HG02623 (cell line): ENCODE measurements at regions not wholly inside any gene's neighbourhood (a gene's known extent, or its start where the extent isn't known, plus 50 kb on each side); places are given as distances from the start of the nearest gene placed in this dataset.

Experiments used
- ATAC-seq: cut with Tn5 transposase; IDR thresholded peaks from one replicate; pipeline ENCODE4 v1.9.1; 2021; ENCODE audit warnings: moderate library complexity; ENCODE audit not compliant: unreplicated experiment

DNA sequence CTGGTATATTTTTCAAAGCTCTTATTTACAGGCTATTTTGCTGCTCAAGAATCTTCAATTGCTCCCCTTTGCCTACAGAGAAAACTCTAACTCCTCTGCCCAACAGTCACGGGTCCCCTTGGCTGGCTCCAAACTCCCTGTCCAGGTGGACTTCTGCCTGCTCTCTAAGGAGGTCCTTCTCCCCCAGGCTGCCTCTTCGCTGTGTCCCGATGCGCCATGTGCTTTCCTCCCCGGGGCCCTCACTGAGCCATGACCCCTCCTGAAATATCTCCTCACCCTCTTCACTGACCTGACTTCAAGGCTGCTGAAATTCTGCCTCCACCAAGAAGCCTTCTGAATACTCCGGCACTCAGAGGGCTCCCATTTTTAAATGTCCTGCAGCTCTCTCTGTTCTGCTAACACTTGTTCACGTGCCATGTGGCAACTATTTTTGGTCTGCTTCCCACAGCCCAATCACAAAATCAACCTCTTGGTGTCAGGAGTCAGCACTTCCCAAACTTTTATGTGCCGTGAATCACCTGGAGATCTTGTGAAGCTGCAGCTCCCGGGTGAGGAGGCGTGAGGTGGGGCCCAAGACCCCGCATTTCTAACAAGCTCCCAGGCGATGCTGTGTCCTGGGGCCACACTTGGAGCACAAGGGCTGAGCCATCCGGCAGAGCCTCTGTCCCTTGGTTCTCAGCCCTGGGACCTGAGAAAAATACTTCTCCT is 85.7 kb upstream of the COL13A1 start:
- ATAC-seq, result no peak

DNA sequence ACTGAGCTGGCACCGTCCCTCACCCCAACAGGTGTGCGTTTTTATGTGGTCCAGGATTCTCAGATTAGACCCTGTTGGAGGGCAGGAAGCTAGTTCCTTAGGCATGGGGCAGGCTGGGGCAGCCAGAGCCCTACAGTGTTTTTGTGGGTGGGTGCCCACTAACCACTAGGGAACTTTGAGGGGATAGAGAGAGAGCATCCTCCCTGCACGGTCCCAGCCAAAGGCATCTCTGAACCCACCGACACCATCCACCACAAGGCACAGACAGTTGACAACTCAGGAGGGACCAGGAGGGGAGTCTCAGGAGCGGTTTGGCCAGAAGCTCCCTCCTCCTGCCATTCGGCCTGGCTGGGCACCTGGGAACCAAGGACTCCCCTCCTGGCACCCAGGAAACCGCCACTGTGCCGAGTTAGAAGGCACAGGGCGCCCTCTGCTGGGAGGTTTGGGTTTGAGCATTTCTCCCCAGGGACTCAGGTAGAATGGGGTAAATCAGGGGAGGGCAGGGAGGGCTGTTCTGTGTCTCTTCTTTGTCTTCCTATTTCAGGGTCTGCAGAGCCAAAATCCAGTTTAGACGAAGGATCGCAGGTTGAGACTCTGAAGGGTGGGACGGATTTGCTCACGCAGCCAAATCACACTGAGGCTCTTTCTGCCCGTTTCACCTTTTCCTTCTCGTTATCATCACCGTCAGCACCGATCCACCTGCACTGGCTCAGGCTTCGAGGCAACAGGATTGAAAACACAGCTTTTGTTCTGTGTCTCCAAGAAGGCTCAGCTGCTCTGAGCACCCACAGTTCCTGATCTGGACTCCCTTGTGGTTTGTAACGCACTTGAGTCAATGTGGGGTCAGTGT is 84.8 kb upstream of the COL13A1 start:
- no peak for ATAC-seq

DNA sequence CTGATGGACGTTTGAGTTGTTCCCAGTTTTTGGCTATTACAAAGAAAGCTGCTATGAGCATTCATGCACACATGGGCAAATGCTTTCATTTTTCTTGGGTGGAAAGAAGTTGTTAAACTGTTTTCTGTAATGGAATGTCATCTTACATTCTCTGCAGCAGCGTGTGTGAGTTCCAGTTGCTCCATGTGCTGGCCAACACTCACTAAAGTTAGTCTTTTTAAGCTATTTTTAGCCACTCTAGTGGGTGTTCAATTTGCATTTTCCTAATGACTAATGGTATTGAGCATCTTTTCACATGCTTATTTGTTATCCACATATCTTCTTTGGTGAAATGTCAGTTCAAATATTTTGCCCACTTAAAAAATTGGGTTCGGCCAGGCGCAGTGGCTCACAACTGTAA is 82.8 kb upstream of the COL13A1 start:
- ATAC-seq, result no peak

DNA sequence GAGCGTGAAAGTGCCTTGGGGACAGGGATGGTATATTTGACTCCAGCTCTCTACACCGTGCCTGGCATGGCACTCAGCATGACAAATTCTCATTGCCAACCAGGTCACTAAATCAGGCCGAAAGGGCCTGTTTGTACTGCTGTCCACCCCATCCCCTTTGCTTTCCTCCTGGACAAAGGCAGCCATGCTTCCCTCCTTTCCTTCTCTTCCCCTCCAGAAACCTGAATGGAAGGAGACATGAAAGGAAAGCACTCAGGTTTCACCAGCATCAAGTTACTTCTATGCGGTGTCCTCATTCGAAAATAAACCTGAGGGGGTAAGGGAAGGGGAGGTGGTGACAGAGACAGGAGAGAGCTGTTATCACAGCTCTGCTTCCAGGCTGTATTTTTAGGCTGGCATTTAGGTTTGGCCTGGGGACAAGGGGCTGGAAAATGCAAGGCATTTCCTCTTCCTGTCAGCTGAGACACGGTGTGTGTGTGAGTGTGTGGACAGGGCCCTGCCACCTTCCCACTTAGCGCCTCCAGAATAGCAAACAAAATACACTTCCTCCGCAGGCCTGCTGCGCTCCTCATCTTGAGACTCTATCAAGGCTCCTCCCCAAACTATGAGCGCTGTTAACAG is 79.9 kb upstream of the COL13A1 start:
- no peak for ATAC-seq

DNA sequence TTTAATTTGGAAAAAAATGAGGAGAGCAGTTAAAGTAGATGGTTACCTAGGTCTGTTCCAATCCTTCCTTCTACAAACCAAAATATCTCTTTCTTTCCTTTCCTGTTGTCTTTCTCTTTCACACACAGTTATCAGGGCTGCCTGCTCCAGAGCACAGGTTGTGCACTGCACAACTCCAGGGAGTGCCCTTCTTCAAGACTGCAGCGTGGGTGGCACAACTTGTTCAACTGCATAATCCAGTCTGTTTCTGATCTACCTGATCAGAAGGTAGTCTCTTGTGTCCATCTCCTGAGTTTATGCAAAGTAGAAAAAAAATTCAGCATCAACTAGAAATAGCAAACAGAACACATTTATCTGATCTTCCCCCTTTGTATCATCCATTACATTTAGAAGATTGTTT is 78.1 kb upstream of the COL13A1 start:
- no peak for ATAC-seq

DNA sequence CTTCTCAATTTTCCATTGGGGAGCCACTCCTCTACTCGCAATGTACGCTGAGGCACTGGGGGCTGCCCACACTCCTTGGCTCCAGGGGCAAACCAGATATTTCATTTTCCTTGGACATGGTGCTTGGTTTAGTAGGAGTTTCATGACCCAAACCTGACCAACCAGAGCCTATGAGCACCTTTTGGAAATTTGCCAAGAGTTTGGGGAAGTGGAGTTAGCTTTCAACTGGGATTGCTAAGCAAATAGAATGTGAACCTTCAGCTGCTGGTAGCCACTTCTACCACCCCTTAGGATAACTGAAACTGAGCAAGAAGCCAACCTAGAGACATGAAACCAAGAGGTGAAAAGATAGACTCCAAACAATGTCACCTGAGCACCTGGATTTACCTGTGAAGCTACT is 74.9 kb upstream of the COL13A1 start:
- no peak for ATAC-seq

DNA sequence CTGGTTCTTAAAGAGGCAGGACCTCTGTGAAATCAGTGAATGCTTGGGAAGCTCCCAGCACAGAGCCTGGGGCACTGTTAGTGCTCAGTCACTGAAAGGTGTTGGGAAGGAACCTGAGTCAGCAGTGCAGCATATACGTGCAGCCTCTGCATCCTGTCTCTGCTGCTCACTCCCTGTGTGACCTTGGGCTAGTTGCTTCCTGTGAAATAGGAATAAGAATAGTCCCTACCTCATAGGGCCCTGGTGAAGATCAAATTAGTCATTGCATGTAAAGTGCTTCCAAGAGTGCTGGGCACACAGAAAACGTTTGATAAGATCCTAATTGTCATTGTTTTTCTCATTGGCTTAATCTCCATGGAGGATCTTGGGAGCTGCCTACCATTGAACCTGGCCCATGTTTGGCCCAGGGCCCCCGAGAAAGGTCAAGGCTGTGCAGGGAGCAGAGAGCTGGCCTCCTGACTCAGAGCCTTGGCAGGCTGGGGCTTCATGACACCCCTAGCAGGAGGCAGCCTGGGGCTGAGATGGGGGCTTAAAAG is 73.3 kb upstream of the COL13A1 start:
- no peak for ATAC-seq

DNA sequence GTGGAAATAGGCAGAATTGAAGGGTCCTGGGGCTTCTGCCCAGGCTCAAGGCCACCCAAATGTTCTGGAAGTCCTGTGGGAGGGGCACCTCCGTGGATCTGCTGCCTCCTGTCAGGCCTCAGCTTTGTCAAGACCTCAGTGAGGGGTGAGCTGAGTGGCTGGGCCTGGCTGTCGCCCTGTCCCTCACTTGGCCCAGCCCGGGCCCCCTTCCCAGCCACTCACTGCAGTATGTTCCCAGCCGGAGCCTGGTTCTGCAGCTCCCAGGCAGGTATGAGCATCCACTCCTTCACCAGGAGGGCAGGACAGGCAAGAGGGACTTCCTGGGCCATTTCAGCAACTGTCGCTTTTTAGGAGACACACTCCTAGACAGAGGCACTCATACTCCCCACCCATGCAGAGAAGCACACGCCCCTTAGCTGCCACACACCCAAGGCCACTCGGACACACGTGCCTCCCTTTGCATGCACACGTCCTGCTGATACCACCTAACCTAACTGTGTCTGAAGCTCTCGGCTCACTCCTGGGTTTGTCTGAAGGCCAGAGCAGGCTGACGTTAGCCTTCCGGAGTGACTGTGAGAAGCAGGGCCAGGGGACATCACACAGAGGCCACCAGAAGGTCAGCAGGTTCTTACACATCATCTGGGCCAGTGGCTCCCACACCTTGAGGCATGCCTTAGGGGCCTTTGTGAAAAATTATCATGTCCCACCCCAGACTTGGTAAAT is 72.2 kb upstream of the COL13A1 start:
- ATAC-seq, result no peak

DNA sequence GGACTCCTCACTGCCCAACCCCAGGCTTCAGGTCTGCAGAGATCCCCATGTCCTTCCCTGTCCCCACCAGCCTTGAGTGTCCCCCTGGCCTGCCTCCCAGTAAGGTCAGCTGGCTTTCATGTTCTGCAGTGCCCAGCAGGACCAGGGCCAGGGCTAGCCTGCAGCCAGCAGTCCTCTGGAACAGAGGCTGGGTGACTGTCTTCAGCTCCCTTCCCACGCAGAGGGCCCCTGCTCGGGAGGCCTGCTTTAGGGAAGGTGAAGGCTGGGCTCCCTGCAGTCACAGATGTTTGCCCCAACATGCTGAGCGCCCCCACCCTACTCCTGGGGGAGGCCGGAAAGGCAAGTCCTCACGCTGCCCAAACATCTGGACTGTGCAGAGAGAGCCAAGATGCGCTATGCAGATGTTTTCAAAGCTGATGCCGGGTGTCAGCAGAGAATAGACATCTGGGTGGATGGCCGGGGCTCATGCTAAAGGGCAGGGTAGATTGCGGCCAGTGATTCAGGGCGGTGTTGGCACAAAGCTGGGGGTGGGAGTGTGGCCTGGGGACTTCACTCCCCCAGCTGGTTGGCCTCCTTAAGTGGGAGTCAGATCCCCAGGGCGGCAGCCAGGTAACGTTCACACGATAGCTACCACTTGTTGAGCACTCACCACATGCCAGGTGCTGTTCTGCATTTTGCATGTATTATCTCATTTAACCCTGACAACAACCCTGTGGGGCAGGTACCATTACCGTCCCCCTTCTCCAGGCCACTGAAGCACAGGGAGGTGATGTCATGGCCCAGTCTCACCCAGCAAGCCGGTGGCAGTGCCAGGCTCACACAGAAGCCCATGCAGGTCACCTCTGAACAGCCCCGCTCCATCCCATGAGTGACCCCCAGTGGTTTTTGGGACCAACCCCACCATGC is 71.2 kb upstream of the COL13A1 start:
- ATAC-seq, result no peak

DNA sequence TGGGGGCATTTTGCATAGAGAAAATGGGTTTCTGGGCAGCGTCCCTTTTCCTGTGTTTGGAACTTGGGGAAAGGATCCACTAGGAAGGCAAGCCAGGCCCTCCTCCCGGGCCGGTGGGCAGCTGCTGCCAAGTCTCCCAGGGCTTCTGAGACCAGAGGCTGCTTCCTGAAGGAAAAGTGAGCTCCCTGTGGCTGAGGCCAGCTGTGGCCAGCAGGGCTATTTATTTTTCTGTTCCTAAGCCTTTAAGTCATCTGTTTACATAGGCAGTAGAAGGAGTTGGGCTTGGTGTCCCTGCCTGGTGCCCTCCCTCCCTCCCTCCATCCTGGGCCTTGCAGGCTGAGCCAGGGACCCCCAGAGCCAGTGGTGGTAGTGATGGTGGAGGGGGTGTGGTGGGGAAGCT is 70.5 kb upstream of the COL13A1 start:
- ATAC-seq, result no peak

DNA sequence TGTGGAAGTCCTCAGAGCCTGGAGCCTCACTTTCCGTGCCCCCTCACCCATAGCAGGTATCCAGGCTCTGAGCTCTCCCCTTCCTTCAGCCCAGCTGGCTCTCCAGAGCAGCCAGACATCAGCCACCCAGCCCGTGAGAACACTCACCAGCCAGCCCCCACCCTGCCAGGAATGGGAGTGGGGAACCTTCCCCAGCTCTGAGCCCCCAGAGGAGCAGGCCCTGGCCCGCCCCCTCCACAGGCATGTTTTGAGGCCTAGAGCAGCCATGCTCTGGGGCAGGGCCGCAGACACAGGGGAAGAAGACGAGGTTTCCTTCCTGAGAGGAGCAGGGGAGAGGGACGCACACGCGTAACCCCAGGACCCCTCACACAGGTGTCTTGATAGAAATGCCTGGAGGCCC is 70.0 kb upstream of the COL13A1 start:
- ATAC-seq, result no peak

DNA sequence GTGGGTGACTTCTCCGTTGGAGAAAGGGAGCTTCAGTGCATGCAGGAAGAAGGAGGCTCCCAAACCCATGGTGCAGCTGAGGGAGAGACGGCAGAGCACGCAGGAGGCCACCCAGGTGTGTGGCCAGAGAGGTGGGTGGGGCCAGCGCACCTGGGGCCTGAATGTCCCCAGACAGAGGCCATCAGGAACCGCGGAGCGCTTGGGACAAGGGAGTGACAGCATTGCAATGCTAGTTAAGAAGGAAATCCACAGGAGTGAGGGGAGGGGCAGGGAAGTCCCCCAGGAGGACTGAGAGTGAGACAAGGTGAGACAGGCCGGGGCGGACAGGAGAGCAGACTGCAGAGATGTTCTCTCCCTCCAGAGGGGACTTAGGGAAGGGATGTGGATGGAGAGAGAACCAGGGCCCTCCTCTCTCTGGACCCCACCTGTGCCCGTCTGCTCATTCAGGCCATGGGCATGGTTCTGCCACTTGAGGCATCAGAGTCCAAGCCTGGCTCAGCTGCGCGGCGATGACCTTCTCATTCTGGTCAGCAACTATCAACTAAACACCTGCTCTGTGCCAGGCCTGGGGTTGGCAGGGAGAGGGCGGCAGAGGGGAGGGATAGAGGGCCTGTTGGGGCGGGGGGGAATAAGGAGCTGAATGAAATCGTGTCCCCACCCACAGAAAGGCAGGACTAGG is 69.4 kb upstream of the COL13A1 start:
- no peak for ATAC-seq

DNA sequence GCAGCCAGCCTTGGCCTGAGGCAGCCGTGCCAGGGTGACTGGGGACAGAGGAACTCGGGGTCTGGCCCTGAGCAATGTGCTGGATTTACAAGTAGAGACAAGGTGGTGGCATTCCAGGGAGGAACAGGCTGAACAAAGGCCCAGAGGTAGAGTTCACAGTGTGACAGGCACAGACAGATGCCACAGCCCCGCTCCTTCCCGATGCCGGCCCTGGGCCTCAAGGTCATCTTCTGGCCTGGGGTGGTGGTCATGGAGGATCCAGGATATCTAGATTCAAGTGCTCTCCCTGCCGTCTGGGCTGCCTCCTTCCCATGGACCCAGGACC is 68.9 kb upstream of the COL13A1 start:
- ATAC-seq, result no peak

DNA sequence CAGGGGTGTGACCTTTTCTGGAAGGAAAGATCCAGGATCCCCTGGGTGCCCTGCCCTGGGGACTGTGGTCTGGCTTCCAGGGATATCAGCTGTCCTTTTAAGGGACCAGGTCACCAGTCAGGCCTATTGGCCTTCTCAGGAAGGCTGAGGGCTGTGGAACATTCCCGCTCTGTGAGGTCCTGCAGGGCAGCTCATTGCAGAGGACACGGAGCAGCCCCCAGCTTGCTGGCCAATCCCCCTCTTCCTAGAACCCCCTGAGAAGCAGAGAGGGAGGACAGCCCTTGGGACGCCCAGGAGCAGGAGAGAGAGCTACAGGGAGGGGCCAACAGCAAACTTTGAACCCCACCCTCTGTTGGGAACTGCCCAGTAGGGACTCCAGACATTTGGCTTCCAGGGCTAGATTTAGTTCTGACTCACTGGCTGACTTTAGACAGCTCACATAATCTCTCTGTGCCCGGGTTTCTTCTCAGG is 67.9 kb upstream of the COL13A1 start:
- ATAC-seq, result no peak

DNA sequence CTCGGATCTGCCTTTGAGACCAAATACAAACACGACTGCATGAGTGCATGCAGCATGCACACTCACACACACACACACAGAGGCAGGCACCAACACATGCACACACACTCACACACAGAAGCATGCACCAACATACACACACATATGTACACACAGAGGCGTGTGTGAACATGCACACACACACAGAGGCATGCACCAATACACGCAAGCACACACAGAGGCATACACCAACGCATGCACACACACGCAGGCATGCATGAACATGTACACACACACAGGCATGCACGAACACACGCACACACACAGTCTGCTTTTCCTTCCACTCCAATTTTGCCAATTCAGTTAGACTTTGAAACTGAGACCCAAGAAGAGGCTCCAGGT is 67.3 kb upstream of the COL13A1 start:
- ATAC-seq, result no peak

DNA sequence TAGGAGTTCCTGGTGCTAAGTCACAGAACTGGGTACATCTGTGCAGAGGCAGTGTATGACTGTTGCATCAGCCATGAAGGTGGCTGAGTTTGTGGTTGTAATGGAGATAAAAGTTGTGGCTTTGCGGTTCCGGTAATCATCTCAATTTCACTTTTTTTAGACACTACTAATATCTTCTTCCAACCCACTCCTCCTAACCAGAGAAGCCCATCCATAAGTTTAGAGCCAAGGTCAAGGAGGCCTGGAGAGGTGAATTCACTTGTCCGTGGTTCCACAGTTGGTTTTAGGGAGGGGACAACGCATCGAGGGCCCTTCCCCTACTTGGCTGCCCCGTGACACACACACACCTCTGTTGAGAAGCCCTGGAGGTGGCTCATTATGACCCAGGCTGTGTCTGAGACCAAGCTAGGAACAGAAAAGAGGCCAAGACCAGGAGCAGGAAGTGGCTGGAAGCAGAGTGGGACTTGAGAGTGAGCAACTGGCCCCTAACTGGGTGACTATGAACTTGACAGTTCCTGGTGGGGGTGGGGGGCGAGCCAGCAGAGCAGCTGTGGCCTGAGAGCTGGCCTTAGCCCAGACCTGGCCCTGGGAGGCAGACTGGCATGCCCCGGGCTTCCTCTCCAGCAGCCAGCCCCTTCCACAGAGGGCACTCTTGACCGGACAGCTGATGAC is 66.8 kb upstream of the COL13A1 start:
- ATAC-seq, result no peak

DNA sequence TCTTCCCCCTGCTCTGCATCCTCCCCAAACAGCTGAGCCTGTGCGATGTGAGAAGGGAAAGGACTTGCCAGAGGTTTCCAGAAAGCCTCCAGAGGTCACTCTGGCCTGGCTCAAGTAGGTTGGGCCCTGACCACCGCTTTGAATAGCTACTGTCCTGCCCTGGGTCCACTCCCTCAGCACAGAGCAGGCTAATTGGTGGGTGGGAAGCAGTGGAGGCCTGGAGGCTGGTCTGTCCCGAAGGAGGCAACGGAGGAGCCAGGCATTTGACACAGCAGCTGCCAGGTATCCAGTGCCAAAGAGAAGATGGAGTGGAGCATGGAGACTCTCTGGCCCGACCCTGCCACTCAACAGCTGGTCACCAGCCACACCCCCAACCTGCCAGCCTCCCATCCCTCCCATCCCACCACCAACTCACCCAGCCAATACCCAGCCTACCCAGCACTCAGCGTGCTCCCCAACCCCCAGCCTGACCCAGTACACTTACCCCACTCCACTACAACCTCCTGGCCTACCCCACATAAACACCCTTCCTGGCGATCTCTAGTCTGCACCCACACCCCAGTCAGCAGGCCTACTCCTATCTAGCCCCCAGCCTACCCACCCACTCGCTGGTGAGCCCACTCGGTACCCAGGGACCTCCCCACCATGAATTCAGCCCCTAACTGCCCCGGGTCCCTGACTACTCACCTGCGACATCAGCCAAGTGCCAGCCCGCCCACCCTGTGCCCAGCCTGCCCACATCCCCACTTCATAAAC is 64.6 kb upstream of the COL13A1 start:
- ATAC-seq, result no peak

DNA sequence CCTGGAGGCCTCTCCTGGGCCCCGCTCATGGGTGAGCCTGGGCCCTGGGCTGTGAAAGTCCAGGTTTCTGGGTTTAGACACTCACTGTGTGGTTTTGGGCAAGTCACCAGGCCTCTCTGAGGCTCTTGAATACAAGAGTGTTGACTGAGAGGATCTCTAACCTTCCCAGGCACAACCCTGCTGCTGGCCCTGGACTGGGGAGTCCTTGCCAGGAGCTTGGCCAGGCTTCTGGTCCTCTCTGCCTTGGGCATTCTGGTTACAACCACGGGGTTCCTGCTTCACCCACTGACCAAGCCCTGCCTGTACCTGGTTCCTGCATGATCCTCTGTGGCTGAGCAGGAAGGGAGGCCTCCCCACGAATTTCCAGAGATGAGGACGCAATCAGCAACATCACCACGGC is 63.6 kb upstream of the COL13A1 start:
- ATAC-seq, result no peak
